H9 (cell line): ENCODE measurements at regions not wholly inside any gene's neighbourhood (a gene's known extent, or its start where the extent isn't known, plus 50 kb on each side); places are given as distances from the start of the nearest gene placed in this dataset.

Experiments
- DNase-seq: peaks from one replicate; pipeline ENCODE4 v3.0.0-alpha.2; 2017
- H2AFZ ChIP-seq: one replicate; pipeline ENCODE4 v1.6.1; 2013; ENCODE audit warnings: mild to moderate bottlenecking, low read length, control low read depth, moderate library complexity
- H2AK5ac ChIP-seq: 2 replicates; pipeline ENCODE4 v1.6.1; 2013; ENCODE audit warnings: low read length, control low read depth, mixed read lengths; ENCODE audit not compliant: insufficient read length
- H2BK120ac ChIP-seq: one replicate; pipeline ENCODE4 v1.6.1; 2013; ENCODE audit warnings: low read depth, mild to moderate bottlenecking, low read length, control low read depth, inconsistent platforms; ENCODE audit not compliant: poor library complexity, severe bottlenecking
- H2BK12ac ChIP-seq: 2 replicates; pipeline ENCODE4 v1.6.1; 2013; ENCODE audit warnings: low read length, control low read depth, mixed read lengths, low read depth; ENCODE audit not compliant: insufficient read length
- H2BK15ac ChIP-seq: 2 replicates; pipeline ENCODE4 v1.6.1; 2013; ENCODE audit warnings: low read depth, low read length, control low read depth
- H2BK20ac ChIP-seq: one replicate; pipeline ENCODE4 v1.6.1; 2013; ENCODE audit warnings: low read depth, mild to moderate bottlenecking, low read length, control low read depth, inconsistent platforms; ENCODE audit not compliant: poor library complexity, severe bottlenecking
- H2BK5ac ChIP-seq: 2 replicates; pipeline ENCODE4 v1.6.1; 2013; ENCODE audit warnings: low read length, control low read depth, mixed read lengths; ENCODE audit not compliant: insufficient read length
- H3K14ac ChIP-seq: 2 replicates; pipeline ENCODE4 v1.6.1; 2013; ENCODE audit warnings: low read length, control low read depth; ENCODE audit not compliant: insufficient read depth
- H3K18ac ChIP-seq: 2 replicates; pipeline ENCODE4 v1.6.1; 2013; ENCODE audit warnings: low read depth, mild to moderate bottlenecking, mixed read lengths, low read length, control low read depth; ENCODE audit not compliant: insufficient read length
- H3K23ac ChIP-seq: 2 replicates; pipeline ENCODE4 v1.6.1; 2013; ENCODE audit warnings: low read length, control low read depth, mixed read lengths, low read depth; ENCODE audit not compliant: insufficient read length
- H3K23me2 ChIP-seq: 2 replicates; pipeline ENCODE4 v1.6.1; 2013; ENCODE audit warnings: low read depth, mild to moderate bottlenecking, mixed read lengths, low read length, control low read depth; ENCODE audit not compliant: insufficient read length, poor library complexity, severe bottlenecking
- H3K27ac ChIP-seq: 2 replicates; pipeline ENCODE4 v1.5.1; 2013; ENCODE audit warnings: low read length, control low read depth, mixed read lengths, low read depth; ENCODE audit not compliant: insufficient read length
- H3K27me3 ChIP-seq: 2 replicates; pipeline ENCODE4 v1.6.1; 2013; ENCODE audit warnings: low read length, control low read depth, inconsistent platforms; ENCODE audit not compliant: insufficient read depth
- H3K4ac ChIP-seq: 2 replicates; pipeline ENCODE4 v1.6.1; 2013; ENCODE audit warnings: low read depth, mild to moderate bottlenecking, control low read depth, inconsistent platforms, low read length, moderate library complexity
- H3K4me1 ChIP-seq: 2 replicates; pipeline ENCODE4 v1.6.1; 2013; ENCODE audit warnings: low read length, control low read depth, inconsistent platforms; ENCODE audit not compliant: insufficient read depth
- H3K4me2 ChIP-seq: 2 replicates; pipeline ENCODE4 v1.6.1; 2013; ENCODE audit warnings: low read length, control low read depth, mixed read lengths; ENCODE audit not compliant: insufficient read length, insufficient read depth
- H3K56ac ChIP-seq: 2 replicates; pipeline ENCODE4 v1.6.1; 2013; ENCODE audit warnings: low read depth, mild to moderate bottlenecking, mixed read lengths, low read length, control low read depth; ENCODE audit not compliant: insufficient read length
- H3K79me1 ChIP-seq: 2 replicates; pipeline ENCODE4 v1.6.1; 2013; ENCODE audit warnings: low read depth, mild to moderate bottlenecking, moderate library complexity, low read length, control low read depth, inconsistent platforms; ENCODE audit not compliant: insufficient read depth, poor library complexity, severe bottlenecking
- H3K79me2 ChIP-seq: 2 replicates; pipeline ENCODE4 v1.6.1; 2013; ENCODE audit warnings: low read length, control low read depth, inconsistent platforms; ENCODE audit not compliant: insufficient read depth
- H3K9ac ChIP-seq: 2 replicates; pipeline ENCODE4 v1.6.1; 2013; ENCODE audit warnings: low read length, control low read depth, mixed read lengths; ENCODE audit not compliant: insufficient read length; ENCODE audit errors: extremely low read depth
- H3K9me3 ChIP-seq: one replicate; pipeline ENCODE4 v1.6.1; 2013; ENCODE audit warnings: low read depth, low read length, inconsistent platforms; ENCODE audit not compliant: control insufficient read depth
- H3T11ph ChIP-seq: one replicate; pipeline ENCODE4 v1.6.1; 2013; ENCODE audit warnings: mild to moderate bottlenecking, low read length, control low read depth, inconsistent platforms
- H4K20me1 ChIP-seq: one replicate; pipeline ENCODE4 v1.6.1; 2013; ENCODE audit not compliant: control insufficient read depth, insufficient read length, insufficient read depth
- H4K5ac ChIP-seq: 2 replicates; pipeline ENCODE4 v1.6.1; 2013; ENCODE audit warnings: low read depth, mild to moderate bottlenecking, mixed read lengths, low read length, control low read depth; ENCODE audit not compliant: insufficient read length
- H4K8ac ChIP-seq: replicated peaks from 2 replicates; pipeline ENCODE4 v1.6.1; 2013; ENCODE audit warnings: low read length, control low read depth, mixed read lengths, low read depth; ENCODE audit not compliant: insufficient read length
- H4K91ac ChIP-seq: 2 replicates; pipeline ENCODE4 v1.6.1; 2013; ENCODE audit warnings: low read depth, mild to moderate bottlenecking, moderate library complexity, mixed read lengths, low read length, control low read depth; ENCODE audit not compliant: insufficient read length
- H3K27ac Mint-ChIP-seq, 3 experiments: 2 replicates in 2 of 3; 3 replicates in 1 of 3; pipeline ENCODE4 v1.8.0; 2020 to 2021; ENCODE audit warnings: mixed read lengths in 3 of 3, mild to moderate bottlenecking in 1 of 3, moderate library complexity in 1 of 3
- H3K27me3 Mint-ChIP-seq: 2 replicates; pipeline ENCODE4 v1.8.0; 2021; ENCODE audit warnings: low read depth, mild to moderate bottlenecking, moderate library complexity, mixed read lengths
- H3K36me3 Mint-ChIP-seq, 3 experiments: 2 replicates in 2 of 3; 3 replicates in 1 of 3; pipeline ENCODE4 v1.8.0; 2020 to 2021; ENCODE audit warnings: low read depth in 3 of 3, mixed read lengths in 3 of 3; ENCODE audit not compliant: insufficient read depth in 1 of 3
- H3K4me1 Mint-ChIP-seq, 2 experiments: 2 replicates each; pipeline ENCODE4 v1.8.0; 2020; ENCODE audit warnings: mixed read lengths in 2 of 2
- H3K4me3 Mint-ChIP-seq, 2 experiments: 2 replicates in 1 of 2; 3 replicates in 1 of 2; pipeline ENCODE4 v1.8.0; 2020 to 2021; ENCODE audit warnings: mild to moderate bottlenecking in 2 of 2, mixed read lengths in 2 of 2, moderate library complexity in 1 of 2
- H3K9me3 Mint-ChIP-seq, 2 experiments: 2 replicates in 1 of 2; 3 replicates in 1 of 2; pipeline ENCODE4 v1.8.0; 2020; ENCODE audit warnings: mild to moderate bottlenecking in 2 of 2, mixed read lengths in 2 of 2, moderate library complexity in 1 of 2
- CTCF ChIP-seq: fragments of 200-600 bp; sonication (generic); conservative IDR thresholded peaks from 3 replicates; pipeline ENCODE4 v1.8.0; 2021; ENCODE audit warnings: antibody characterized with exemption, mild to moderate bottlenecking
- WGBS: extraction: QIAGEN DNeasy Blood & Tissue Kit; methylation state at CpG from one replicate; pipeline ENCODE4 v1.1.7; 2013; ENCODE audit warnings: missing lambda C conversion rate, low lambda C conversion rate, mixed read lengths; ENCODE audit not compliant: insufficient read length; ENCODE audit errors: extremely low coverage; 5-methylcytosine and 5-hydroxymethylcytosine counted together

GRCh38 chr6:81475646-81476045 is 276.8 kb downstream of the TENT5A start:
- H3K9me3 ChIP-seq: no peaks in the 10 kb centered on the region
- no peak overlapping the region for H3K27ac ChIP-seq
- H3K14ac ChIP-seq: no peak overlapping the region
- H2BK12ac ChIP-seq: no peak overlapping the region
- no peak overlapping the region for H3K4me2 ChIP-seq
- H3K36me3 Mint-ChIP-seq: no peaks in the 10 kb centered on the region
- no peak overlapping the region for H4K5ac ChIP-seq
- no peak overlapping the region for H3K18ac ChIP-seq
- no peak overlapping the region for H3K9ac ChIP-seq
- H3K79me2 ChIP-seq: no peaks in the 10 kb centered on the region
- no peak overlapping the region for H4K91ac ChIP-seq
- H2BK15ac ChIP-seq: no peak overlapping the region
- no peak overlapping the region for H3K4ac ChIP-seq
- no peak for DNase-seq
- no peaks in the 10 kb centered on the region for H3K4me1 Mint-ChIP-seq
- no peaks in the 10 kb centered on the region for H3K27me3 ChIP-seq
- no peak overlapping the region for H2BK120ac ChIP-seq
- H3K27ac Mint-ChIP-seq: no peak overlapping the region
- no peak overlapping the region for H2BK20ac ChIP-seq
- no peak overlapping the region for H3K4me3 Mint-ChIP-seq
- H3K27me3 Mint-ChIP-seq: no peaks in the 10 kb centered on the region
- H4K20me1 ChIP-seq: no peaks in the 10 kb centered on the region
- H4K8ac ChIP-seq: no peak overlapping the region
- no peak overlapping the region for H2AK5ac ChIP-seq
- H3K23me2 ChIP-seq: no peaks in the 10 kb centered on the region
- WGBS: no CpG with 5 or more reads among the region's 2 CpGs
- H3T11ph ChIP-seq: no peak overlapping the region
- no peaks in the 10 kb centered on the region for H3K79me1 ChIP-seq
- TF ChIP-seq CTCF: no peak
- H3K9me3 Mint-ChIP-seq: no peaks in the 10 kb centered on the region; a peak in 1 of 5 replicates
- H2BK5ac ChIP-seq: no peak overlapping the region
- no peak overlapping the region for H3K56ac ChIP-seq
- no peaks in the 10 kb centered on the region for H3K4me1 ChIP-seq
- no peak overlapping the region for H3K23ac ChIP-seq
- H2AFZ ChIP-seq: no peak overlapping the region
